DMS 273 (cell line): ENCODE measurements at regions not wholly inside any gene's neighbourhood (a gene's known extent, or its start where the extent isn't known, plus 50 kb on each side); places are given as distances from the start of the nearest gene placed in this dataset.

Experiments used
- DNase-seq: peaks from one replicate; lab custom pipeline; 2025; ENCODE audit not compliant: unreplicated experiment; lab: John Stamatoyannopoulos, UW

DNA sequence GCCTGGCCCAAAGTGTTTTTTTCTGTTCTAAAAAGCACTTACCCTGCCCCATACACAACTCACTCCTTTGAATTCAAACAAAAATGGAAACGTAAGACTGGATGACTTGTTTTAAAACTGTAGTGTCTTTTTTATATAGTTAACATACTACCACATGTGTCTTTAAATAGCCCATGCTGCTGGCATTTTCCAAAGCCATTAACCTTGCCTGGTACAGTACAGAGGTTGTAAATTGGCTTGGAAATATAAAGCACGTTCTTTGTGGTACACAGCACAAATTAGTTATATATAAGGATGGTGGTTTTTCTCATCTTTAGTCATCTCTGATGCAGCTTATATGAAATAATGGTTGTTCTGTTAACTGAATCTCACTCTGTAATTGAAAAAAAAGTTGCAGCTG is 519.7 kb upstream of the ZNF608 start:
- no peak for DNase-seq

DNA sequence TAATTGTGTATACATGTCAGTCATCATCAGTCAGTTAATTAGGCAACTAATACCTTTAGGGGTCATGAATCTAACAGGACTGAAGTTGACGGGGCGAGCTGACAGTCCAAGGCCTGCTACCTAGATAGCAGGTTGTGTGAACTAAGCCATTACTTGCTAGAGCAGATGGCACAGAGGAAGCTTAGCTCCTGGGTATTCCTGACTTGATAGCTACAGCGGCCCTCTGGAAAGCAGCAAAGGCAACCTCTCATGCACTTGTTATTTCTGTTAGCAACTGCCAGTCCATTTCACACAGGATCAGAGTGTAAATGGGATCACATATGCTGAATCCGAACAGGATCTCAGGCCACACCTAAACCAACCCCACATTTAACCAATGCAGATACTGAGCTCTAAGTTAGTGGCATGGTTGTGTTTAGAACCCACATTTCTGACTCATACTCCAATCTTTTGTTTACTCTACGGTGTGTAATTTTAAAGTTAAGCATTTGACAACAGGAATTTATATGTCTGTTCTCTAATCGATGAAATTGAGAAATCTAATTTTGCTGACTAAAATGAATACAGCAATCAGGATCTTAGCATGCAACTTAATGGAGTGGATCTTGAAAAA is 521.3 kb upstream of the ZNF608 start:
- peak; percentile 71 for DNase-seq

DNA sequence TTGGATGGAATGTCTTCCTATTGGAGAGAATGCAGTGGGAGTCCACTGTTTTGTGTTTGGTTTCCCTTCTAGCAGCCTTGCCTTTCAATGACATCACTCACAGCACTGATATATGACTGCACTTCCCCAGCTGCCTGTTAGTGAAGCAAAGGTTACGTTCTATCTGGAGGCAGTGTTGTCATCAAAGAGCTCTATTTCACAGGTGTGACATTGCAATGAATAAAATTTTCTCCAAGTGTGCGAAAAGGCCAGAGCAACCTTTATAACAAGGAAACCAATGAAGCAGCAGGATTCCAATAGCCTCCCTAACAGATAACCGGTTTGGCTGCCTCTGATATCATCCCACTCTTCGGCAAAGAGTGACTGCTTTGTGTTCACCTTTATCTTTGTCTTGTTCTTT is 523.5 kb upstream of the ZNF608 start:
- no peak for DNase-seq

DNA sequence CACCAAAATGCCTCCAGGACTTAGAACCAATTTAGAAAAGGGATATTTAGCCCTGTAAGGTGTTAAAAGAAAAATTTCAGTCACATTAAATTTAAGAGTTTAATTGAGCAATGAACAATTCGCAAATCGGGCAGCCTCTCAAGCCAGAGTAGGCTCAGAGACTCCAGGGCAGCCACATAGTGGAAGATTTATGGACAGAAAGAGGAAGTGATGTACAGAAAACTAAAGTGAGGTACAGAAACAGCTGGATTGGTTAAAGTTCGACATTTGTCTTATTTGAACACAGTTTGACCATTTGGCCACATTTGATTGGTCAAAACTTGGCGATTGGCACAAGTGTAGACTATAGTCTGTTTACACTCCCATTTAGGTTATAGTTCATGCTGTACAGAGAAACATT is 525.9 kb upstream of the ZNF608 start:
- DNase-seq, result no peak

DNA sequence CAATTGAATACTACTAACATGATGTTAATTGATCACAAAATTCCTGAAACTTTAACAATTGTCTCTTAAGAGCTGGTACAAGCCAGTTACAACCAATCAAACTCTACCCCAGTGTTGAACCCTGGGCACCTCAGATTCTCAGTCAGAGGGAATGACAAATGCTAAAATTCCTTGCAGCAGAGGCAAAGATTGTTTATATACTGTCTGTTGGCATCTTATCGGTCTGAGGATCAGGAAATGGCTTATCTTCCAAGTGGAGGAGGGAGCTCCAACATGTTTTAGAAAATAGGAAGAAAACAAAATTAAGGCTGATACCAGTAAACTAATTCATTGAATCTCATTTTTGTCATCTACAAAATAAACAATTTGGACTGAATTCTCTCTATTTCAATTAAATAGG is 527.8 kb upstream of the ZNF608 start:
- no peak for DNase-seq

DNA sequence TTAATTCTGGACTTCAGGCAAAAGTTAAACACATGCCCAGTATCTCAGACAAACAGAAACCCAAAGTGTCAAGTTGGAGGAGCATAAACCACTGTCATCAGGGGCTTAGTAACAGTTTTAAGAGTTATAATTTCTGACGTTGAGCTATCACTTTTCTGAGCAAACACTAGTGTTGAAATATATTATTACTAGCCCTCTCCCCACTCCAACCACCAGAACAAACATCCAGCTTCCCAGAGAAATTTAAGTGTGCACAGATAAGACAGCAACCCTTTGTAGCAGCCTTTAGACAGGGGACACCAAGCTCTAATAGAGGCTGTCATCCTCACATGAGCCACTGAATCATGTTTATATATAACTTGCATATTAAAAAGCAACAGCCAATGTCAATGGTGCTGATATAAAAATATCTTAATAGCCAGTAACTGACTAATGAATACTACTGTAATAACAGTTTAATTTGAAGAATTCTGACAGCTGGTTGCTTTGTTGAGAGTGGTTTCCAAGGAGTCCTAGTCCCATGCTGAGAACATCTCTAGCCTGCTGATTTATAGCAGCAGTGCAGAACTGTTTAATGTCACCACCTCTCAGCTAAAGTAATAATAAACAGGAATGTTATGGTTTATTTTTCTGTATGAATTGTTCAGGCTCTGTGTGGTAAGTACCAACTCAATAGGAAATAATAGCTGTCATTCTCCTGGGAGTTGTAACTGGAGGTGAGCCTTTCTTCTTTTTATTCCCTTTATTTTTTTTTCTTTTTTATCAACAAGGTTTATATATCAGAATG is 528.7 kb upstream of the ZNF608 start:
- peak; percentile 39 for DNase-seq

DNA sequence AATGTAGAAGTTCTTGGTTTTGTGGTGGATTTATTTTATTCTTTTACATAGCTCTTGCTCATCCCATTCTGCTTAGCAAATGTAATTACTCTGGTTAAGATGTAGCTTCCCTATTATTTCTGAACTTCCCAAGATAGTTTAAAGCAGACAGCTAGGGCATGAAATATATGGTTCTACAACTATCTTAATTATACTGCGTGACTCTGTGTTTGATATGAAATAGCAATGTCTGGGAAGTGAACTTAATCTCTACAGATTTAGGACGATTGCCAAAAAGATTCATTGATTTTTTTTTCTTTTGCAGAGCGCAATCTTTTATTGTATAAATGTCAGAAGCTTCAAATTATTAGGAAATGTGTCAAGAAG is 529.3 kb upstream of the ZNF608 start:
- DNase-seq, result no peak

DNA sequence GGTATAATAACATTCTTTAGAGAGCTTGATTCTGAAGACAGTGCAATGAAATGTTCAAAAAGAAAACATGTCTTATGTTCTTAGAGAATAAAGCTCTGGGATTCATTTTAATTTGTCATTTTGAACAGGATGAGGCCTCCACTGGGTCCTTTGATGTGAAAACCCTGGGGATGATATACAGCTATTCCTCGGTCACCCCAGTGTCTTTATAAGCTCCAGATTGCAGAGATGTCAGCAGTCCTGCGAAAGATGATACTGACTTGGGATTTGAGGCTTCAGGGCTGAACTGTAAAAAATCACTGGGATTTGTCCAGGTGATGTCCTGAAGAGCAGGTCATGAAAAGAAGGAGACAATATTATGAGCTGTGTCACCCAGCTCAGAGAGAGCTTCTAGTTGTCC is 529.7 kb upstream of the ZNF608 start:
- no peak for DNase-seq

DNA sequence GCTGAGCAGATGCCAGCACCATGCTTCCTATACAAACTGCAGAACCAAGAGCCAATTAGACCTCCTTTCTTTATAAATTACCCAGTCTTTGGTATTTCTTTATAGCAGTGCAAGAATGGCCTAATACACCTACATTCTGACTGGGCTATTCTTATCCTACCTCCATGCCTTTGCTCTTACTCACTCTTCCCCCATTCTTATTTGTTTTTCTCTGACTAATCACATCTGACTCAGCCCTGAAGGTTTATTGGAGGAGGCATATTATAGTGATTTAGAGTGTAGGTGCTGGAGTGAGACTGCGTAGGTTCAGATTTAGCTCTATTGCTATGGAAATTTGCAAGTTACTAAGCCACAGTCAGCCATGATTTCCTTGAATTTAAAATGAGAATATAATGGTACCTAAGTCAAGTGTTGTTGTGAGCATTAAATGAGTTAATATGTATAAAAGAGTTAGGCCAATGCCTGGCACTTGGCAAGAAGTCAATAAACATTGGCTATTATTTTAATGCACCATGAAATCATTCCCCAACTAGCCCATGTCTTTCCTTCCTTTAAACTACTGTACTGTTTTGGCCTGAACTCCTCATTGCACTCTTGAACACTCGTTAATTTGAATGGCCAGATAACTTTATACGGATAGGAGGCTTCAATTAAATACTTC is 531.2 kb upstream of the ZNF608 start:
- DNase-seq, result no peak

DNA sequence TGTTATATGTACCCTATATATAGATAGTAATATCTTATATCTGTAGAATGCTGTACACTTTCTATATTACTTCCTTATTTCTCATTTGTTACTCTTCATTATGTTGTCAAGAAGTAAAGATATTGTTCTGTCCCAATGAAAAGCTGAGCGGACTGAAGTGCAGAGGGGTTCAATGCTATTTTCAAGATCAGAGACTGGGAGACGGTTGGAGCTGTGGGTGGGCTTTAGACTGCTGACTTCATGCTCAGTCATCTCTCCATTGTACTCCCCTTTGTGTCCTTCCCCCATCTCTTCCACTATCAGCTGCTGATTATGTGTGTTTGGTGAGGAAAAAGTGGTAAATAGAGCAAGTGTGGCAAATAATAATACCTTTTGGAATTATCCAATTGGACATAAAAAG is 532.3 kb upstream of the ZNF608 start:
- no peak for DNase-seq

DNA sequence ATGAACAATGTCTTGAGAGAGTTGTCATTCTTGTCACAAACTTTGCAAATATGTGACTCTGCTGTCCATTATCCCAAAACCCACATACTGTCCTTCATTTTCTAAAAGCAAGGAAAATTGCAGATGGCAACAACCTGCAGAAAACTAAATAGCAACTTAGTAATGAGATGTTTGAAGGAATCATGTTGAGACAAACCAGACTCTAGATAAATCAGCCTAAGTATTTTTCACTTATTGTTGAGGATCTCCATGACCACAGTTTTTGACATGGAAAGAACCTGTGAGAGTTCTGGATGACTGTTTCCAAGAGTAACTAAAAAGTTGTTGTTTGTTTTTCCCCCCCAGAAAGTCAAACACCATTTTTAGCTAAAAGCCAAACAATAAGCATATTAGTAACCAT is 535.2 kb upstream of the ZNF608 start:
- no peak for DNase-seq

DNA sequence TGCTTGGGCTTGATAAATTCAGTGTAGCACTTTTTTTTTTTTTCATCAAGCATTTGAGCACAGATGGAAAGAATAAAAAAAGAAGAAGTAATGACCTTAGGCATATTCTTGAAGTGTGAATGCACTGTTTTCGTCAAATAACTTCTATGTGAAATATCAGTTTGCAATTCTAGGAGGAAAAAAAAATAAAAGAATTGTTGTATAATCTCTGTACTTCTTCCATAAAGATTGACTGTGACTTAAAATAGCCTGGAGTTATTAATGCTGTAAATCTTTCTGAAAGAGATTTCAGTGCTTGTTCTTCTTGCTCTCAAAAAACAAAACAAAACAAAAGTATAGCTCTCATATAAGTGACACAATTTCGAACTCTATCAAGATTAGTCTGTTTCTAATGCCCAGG is 536.9 kb upstream of the ZNF608 start:
- no peak for DNase-seq

DNA sequence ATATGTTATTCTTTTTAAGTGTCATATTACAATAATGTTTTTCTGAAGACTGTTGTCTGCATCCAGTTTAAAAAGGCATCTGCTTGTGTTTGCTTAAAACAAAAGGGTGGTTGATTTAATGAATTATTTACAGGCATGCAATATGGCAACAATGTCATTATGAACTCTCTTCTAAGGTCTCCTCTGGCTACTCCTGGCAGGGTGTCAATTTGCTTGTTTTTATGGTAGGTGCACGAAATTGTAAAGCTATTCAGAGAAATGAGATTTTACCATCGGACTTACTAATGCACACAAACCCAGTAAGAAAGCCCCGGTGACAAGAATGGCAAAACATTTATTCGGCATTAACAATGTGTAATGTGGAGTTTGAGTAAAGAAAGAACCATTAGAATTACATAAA is 539.8 kb upstream of the ZNF608 start:
- DNase-seq, result peak; percentile 16

DNA sequence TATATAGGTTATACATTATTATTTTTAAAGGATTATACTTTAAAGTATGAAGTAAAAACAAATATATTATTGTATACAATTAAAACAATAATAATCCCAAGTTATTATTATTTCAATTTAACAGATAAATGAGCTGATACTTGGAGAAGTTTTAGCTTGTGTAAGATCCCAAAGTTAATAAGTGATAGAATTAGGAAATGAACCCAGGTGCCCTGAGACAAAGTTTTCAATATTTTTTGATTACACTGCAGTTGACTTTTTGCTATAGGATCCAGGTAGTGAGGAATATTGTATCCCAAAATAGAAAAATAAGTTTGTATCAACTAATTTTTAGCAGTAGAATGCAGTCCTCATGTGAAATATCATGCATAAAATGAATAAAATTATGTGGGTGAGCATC is 543.2 kb upstream of the ZNF608 start:
- DNase-seq, result no peak

DNA sequence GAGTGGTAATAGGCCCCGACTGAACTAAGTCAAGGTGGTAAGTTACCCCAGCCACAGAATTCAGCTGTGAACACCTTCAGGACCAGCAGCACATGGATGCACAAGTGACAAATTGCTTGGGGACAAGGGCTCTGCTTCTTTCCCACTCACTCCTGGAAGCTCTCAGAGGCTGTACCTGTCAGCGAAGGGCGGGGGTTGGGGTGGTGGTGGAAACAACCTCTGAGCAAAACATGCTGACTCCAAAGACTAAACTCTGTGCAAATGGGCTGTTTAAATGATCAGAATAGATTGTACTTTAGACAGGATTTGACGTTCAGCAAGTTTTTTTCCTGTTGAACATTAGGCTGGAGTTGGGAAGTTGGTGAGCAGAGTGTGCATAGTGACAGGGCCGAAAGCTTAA is 544.5 kb upstream of the ZNF608 start:
- no peak for DNase-seq

DNA sequence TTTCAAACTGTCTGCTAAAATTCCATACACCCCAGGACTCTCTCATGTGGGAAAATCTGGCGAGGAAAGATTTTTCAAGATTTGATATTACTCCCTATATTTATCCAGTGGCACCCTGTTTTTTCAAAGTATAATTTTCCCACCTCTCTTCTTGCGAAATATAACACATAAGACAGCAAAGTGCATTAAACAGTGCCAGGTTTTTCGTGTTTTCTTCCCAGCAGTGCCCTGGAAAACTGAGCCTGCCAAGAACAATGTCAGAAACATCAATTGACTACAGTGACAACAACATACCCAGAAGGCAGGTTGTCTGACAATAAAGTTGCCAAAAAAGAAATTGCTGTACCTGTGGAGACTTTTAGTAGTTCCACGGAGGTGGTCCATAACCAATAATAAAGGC is 545.0 kb upstream of the ZNF608 start:
- no peak for DNase-seq

DNA sequence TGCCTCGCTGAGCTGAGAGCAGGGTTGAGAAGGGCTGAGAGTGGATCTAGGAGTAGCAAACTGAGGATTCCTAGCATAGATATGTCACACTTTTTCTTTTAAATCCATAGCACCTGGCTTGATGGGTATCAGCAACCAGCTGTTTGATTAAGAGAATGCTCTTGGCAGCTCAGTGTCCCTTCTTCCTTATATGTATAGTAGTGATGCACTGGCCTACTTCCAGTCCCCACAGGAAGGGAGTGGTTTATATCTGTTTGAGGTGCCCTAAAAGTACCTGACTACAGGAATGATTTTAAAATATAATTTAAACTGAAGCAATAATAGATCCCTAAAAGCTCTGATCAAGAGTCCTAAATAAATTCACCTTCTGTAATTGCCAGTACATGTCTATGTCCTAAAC is 546.8 kb upstream of the ZNF608 start:
- DNase-seq, result no peak

DNA sequence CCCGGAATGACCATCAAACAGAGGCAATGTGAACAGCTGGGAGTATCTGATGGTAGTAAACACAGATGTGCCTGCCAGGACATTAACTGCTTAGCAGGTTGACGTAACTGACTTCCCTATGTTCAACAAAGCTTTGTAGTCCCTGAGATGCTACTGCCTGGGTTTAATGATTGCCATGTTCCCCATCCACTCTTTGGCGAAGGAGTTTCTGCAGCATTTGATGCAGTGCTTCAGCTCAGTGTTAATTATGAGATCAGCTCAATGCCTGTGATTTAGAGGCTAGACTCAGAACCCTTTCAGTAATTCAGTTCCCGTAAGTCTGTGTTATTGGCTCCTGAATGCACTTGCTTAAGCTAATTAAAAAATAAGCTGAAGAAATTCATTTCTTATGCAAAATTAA is 547.3 kb upstream of the ZNF608 start:
- peak; percentile 54 for DNase-seq

DNA sequence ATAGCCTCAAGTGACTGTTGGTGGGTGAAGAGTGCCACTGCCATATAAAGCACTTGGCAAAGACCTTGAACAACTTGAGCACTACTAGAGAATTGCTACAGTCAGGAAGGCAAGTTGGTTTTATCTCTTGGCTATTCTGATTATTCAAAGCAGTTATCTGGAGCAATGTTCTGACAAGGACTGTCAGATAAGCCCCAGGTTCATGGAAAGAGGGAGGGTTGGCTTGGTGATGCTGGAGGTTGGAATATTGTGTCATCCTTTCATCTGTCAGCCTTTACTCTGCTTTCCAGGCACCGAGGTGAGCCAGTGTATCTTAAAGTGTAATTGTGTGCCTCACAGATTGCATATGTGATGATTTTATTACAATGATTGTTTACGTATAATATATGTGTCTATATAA is 548.4 kb upstream of the ZNF608 start:
- DNase-seq, result no peak

DNA sequence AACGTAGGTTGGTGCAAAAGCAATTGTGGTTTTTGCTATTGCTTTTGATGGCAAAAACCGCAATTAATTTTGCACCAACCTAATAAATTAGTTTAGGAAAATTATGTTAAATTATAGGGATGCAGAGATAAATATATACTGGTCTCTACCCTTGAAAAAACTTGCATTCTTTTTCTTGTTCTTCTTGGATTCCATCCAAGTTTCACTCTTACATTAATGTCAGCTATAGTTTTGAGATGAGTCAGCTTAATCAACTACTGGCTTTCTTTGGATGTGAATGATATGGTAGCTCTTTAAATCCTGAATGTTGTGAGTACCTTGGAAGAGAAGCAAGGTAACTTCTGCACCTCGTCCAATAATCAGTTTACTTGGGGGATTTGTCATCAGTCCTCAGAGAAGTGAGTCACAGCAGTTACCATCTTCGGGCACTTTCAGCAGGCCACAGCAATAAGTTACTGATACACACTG is 549.0 kb upstream of the ZNF608 start:
- DNase-seq, result no peak

DNA sequence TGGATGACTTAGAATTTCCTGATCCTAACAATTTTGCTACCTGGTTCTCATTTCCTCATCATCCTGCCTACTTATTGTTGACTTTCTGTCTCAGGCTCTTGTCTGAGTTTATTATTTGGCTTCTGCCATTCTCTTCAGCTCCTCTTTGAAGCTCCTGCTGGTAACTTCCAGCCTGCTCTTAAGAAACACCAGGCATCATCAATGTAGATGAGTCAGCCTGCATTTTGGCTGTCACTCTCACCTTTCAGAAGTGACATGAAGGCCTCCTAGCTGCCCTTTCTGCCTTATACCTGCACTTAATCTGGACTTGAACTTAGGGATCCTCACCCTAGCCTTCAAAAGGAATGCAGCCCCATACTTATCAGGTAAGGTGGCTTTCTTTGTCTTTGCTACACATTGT is 551.8 kb upstream of the ZNF608 start:
- DNase-seq, result no peak

DNA sequence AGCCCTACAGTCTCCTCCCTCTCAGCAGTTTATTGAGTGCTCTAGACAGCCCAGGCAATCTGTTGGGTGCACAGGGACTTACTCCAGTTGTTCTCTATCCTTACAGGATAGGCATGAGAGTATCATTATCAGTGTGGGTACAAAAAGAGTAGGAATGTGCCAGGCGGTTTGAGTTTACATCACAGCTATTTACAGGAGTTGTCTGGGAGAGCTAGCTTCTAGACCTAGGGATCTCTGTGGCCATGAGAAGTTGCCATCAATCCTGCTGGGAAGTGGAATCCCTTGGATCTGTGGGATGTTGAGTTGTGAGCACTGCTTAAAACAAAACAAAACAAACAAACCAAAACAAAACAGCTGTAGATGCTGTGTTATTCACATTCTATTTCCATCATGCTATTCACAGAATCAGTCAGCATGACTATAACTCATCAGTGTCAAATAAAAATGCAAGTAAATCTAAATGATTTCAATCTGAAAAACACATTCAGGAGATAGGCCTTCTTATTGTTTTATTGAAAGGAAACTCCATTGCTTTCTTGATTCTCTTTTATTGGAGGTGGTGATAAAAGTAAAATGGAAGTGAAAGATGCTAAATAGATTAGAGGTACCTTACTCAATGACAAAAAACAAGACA is 552.4 kb upstream of the ZNF608 start:
- no peak for DNase-seq
